Fibroblast of skin of right quadriceps (primary cell): ENCODE measurements at regions not wholly inside any gene's neighbourhood (a gene's known extent, or its start where the extent isn't known, plus 50 kb on each side); places are given as distances from the start of the nearest gene placed in this dataset.

Source experiments
- DNase-seq: peaks from one replicate; pipeline ENCODE4 v3.0.0-alpha.2; 2013

DNA sequence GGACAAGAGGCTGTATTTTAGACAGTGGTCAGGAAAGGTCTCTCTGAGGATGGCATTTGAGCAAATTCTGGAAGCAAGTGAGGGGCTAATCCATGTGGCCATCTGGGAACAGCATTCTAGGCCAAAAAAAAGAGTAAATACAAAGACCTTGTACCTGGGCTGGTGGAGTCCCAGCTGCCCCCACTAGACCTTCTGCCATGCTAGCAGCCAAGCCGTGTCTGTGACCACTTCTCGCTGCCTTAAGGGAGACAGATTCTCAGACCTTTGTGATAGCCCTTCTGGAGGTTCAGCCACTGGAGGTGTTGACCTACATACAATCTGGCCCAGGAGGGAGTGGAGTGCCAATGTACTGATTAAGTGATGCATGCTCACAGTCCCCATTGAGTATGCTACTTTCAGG, 506.2 kb downstream of the MID1IP1 start:
- DNase-seq = no peak

DNA sequence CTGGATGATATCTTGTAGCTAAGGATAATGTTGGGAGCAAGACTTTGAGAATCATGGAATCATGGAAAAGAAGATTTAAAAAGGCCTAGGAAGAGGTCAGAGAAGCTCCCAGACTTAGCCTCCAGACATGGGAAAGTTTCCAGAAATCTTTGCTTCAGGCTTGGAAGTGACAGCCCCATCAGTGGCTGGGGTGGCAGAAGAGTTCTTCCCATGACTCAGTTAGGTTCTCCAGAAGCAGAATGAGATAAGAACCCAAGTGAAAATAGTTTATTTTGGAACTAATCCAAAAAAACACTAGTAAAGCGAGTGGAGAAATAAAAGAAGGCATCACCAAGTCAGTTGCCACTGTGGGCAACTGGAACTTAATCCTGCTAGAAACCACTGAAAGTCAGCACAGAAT, 506.9 kb downstream of the MID1IP1 start:
- DNase-seq = no peak

DNA sequence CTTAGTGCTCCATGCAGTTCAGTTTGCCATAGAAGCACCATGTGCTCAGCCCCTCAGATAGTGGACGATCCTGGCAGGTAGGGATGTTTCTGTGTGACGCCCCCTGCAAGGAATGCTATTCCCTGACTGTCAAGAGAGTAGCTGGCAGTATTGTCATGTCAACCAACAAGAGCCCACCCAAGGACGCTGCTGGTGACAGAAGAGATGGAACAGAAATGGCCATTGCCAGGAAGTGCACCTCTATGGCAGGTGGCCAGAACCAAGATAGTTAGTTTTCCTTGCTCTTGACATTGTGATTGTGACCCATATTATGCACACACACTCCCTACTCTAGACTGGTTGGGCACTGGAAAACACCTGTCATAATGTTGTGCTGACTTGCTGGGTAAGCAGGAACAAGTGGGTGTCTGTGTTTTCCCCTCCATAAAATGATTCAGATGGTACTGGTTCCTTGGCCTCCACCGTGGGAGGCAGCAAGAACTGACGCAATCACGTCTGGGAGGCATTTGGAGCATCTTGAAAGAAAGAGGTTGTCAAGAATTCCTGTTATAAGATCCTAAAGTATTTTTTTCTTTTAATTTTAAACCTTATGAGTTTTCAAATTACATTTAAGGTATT, 507.9 kb downstream of the MID1IP1 start:
- DNase-seq = peak; percentile 3

DNA sequence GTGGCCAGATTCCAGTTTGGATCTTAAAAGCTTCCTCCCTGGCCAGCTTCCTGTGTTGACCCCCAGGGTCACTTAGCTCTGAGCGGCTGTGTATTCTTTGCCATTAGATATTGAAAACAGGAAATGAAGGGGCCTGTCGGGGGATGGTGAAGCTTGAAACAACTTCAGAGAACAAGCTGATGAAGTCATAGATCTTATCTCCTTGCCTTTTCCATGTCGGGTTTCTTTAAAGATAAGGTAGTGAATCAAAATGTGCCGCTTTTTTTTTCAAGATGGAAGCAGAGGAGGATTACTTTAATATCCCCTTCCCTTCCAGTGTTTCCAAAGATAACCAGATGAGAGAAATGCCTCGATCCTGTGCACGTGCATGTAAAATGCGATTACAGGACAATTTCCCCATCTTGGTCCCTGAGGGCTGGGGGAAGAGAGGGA, 508.5 kb downstream of the MID1IP1 start:
- peak; percentile 1 for DNase-seq

DNA sequence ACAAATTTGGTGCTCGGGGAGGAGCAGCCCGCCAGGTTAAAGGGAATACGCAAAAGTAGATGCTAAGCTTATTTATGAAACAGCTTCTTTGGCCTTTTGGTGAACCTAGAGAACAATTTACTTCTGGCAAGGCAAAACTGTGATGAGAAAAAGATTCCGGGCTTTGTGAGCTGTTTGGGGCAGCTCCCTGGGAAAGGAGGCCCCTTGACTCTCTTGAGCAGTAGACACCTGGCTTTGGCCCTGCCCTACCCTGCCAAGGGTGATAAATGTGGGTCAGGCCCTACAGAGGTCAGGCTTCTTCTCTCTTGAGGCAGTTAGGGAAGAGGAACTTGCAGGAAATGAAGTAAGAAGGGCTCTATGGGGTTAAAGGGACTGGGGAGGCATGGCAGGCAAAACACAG, 509.6 kb downstream of the MID1IP1 start:
- DNase-seq = no peak

DNA sequence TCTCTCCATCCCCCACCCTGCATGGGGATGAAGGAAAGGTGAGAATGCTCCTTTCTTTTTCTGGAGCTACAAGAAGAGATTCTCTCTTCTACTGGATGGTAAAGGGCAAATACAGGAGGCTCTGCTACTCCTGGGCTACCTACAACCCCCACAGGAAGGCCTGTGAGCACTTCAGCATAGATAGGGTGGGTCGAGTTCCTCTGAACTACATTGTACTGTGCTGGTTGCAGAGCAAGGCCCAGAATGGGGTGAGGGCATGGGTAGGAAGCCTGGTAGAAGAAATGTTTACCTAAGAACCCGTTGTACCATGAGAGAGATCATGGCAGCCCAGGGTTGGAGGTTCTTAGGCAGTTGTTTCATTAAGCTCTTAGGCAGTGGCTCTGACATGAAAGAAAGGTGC, 510.4 kb downstream of the MID1IP1 start:
- DNase-seq = no peak

DNA sequence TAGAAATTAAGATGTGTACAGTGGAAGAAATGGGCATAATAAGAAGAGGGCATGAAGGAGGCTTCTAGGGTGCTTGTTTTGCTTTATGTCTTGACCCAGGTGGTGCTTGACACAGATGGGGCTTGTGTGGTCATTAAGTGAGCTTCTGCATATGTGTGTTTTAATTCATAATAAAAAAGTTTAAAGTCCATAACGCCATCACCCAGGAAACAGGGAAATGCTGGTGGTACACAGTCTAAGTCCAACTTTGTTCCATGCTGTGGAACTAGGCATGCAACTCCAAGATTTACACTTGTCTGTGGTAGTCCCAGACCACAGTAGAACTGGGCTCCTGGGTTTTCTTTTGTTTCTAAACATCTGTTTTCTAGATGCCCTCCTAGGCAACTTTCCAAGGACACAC, 511.9 kb downstream of the MID1IP1 start:
- no peak for DNase-seq

DNA sequence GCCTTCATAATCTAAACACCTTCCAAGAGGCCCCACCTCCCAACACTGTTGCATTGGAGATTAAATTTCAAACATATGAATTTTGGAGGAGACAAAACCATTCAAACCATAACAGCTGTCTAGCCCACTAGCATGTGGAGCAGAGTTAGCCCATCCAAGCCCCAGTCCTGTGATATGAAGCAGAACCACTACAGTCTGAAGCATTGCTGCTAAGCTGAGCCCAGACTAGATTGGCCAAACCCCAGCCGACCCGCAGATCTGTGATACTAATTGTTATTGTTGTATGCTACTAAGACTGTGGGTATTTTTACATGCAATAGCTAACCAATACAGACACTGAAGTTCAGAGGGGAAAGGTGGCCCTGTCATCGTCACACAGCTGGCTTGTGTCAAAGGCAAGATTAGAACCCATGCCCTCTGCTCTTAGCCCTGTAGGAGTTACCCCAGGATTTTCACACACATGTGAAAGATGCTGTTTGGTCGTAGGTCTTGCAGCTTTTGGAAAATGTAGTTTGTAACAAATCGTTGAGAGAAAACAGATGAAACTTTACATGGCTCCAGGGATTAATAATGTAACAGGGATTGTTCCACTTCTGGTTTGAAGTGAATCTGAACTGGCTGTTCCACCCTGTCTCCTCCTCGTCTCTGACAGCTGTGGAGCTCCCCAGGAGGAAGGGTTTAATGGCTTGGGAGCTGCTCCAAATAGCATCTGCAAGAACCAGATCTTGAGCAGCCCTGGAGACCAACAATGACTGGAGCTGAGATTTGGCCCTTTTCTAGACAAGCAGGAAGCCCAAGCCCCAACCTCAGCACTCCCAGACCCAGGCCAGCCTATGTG, 517.5 kb downstream of the MID1IP1 start:
- no peak for DNase-seq

DNA sequence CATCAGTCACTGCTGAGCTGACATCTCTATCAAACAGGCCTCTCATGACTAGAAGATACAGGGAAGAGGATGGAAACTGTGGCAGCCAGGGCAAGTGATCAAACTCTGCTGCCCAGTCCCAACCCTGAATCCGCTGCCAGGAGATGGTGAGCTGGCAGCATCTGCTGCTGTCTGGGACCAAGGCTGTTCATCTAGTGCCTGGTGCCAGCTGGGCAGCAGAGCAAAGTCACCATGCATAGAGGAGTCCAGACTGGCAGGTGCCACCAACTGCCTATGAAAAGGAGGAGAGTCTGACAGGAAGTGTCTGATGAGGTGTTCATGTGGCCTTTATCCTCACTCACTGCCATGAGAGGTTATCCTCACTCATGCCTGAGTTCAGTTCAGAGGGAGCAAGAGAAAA, 518.9 kb downstream of the MID1IP1 start:
- DNase-seq = no peak

DNA sequence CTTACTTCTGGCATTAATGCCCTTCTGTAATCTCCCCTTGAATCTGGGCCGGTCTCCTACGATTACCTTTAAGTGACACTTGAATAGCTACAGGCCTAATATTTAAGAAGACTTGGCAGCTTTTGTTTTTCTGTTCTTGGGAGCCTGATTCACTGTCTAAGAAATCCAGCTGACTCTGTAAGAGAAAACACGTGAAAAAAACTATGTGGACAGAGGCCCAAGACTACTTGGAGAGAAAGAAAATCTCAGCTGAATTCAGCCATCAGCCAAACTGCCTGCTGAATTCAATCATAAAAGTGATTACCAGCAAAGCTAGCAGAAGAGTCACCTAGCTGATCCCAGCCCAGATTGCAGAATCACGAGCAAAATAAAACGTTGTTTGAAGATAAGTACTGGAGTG, 521.2 kb downstream of the MID1IP1 start:
- no peak for DNase-seq

DNA sequence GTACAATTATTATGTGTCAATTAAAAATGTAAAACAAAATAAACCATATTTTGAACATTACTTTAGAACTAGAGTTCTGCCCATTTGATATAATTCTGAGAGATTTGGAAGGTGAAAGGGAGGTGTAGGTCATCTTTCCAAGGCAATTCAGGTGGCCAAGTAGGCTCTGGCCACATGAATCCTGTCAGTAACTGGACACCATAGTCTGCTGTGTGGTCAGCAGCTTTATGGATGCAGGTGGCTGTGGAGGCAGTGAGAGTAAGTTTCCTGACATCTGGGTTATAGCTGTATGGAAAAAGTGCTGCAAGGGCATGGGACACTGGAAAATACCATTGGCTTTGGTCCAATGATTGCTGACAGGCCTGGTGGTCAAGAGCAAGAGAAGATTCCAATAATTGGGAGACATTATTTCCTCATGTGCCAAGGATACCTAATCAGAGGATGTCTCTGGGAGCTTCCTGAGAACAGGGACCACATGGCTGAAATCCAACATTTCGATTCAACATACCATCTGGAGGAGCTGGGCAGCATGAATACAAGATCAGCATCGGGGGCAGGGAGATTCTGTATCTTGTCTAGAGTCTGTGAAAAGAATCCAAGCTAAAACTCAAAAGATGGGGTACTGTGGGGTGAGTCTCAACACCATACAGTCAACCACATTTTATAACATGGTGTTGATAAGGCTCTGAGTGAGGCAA, 523.1 kb downstream of the MID1IP1 start:
- DNase-seq = no peak

DNA sequence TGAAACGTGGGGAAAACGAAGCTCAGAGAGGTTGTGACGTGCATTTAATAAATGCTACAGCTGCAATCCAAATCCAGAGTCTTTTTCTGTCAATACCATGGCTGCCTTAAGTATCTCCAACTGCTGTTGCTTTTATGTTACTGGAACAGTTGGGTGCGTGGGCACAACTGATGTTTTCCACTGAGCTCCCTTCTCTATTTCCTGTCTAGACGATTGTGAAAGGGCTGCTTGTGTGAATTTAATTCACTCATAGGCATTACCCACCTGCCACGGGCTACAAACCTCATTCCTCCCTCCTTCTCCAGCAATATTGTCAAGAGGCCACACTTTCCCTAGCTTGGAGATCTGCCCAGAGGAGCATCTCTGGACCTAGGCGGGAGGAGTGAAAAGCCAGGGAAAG, 526.0 kb downstream of the MID1IP1 start:
- DNase-seq = no peak

DNA sequence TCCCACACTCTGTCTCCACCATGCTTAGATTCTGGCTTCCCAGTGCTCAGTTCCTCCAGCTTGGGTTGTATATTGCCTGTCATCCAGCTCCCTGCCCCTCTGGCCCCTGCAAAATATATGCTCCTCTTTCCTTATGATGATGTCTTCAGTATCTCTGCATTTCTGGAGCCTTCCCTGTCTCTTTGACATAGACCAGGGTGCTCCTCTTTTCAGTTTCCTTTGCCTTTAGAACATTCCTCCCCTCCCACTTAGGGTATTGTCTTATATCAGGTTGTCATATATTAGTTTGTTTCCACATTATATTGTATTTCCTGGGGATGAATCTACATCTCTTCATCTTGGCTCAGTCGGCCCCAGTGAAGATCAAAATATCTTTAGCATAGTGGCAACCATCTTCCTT, 526.4 kb downstream of the MID1IP1 start:
- DNase-seq = no peak

DNA sequence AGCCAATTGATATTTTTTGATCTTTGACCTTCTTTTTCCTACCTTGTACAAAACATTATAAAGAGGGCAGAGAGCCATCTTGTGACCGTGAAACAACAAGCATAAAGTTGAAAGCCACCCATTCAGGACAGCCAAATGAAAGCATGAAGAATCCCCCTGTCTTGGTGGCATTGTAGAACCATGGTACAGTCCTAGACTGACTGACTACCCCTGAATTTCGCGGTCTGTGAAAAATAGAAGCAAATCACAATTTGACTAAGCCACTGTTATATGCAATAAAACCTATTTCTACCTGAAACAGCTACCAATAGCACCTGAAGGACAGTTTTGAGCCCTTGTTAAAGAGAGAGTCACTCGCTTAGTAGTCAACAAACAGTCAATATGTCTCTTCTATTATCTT, 527.4 kb downstream of the MID1IP1 start:
- no peak for DNase-seq

DNA sequence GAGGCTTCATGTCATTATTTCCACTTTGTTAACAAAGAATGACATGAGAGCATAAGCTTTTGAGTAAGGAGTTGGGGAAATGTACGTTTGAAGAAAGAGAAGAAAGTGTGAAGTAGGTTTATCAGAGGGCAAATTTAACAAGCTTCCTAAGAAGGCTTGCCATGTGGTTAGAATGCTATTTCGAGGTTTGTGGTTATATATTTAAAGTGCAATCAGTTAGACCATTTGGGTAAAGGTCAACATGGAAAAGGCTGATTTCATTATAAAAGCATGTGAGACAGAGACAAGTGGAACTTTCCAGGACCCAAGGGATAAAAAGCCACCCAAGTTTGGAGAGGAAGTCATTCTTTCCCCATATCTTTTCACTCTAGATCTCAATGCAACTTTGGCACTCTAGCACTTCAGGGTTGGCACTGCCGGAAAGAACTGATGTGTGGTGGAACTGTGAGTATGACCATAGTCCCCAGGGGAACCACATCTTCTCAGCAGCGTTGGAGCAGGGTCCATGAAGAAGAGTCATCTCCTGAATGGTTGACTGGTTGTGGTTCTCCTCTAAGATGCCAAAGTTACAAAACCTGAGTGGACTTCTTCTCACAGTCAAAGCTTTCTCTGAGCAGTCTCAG, 529.9 kb downstream of the MID1IP1 start:
- no peak for DNase-seq

DNA sequence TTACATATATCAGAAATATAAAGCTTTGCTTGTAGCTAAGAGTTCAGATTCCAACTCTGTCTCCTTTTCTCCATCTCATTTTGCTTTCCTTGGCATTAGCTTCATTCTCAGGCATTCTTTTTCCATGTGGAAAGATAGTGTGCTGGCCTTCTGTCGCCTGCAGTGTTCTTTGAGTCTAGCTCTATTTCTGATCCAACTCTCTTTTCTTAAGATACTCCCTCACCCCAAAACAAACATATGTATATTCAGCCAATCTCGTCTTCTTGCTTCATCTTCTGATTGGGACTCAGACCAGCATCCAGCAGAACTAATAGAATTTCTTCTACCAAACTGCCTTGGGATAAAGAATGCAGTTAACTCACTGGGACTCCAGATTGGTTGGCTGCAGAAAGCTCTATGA, 532.2 kb downstream of the MID1IP1 start:
- DNase-seq = no peak

DNA sequence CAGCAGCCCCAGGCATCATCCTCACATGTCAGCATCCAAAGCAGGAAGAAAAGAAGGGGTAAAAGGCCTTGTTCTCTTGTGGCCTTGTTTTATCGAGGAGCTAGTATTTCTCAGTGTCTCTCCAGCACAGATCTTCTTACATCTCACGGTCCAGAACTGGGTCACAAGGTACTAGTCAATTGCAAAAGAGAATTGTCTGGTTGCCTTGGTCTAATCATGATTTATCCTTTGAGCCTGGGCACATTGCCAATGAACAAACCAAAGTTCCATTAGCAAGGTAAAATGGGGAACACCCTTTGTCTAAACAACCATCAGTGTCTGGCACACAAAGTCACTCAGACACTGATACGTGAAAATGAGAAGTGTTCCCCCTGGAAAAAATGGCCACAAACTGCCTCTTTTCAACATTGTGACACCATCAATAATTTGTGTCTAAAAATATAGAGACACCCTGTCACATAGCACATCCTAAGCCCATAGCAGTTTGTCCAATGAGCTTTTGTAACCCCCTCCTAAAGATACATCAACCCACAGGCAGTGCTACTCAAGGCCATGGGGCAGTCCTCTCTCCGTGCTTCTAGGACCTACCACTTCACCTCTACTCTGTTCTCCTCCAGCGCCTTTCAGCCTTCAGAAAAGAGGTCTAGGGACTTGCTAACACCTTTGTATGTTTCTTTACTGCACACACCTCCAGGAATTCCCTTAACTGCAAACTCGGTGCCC, 534.4 kb downstream of the MID1IP1 start:
- DNase-seq = no peak

DNA sequence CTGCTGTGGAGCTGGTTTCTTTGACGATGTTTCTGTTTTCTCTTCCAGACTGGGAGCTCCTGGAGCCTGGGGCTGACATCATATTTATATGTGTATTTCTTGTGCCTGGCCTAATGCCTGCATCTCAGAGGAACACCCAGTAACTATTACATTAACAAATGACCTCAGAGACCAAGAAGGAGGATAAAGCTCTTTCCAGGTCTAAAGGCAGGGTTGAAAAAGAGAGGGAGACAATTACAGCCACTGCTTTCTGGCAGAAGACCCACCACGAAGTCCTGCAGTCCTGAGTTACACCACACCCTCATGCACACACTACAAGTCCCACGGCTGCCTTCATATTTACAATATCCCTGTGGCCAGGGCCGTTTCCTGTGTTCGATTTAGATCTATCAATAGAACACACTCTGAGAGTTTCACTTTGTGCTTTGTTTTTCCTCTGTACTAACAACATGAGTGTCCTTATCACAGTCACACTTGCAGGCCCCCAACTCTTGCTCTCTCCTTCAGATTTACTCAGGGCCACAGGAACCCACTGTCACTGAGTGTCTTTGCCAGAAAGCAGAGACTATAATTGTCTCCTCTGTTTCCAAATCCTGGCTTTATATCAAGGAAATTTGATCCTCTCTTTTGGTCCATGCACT, 535.5 kb downstream of the MID1IP1 start:
- DNase-seq = no peak

DNA sequence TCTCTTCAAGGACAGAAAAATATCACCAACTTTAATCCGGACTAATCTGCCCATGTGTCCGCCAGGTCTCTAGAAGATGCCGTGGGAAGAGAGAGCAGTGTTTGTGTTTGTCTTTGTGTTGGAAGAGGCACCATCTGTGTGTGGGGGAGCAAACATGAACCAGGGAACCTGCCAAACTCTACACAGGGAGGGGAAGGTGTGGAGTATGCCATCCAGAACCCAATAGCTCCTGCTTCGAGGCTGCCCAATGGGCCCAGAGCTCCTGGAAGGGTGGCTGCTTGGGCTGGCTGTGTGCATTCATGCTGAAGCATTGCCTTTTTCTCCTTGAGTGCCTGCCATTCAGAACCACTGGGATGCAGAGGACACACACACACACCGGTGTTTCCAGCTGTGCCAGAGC, 536.2 kb downstream of the MID1IP1 start:
- DNase-seq = no peak

DNA sequence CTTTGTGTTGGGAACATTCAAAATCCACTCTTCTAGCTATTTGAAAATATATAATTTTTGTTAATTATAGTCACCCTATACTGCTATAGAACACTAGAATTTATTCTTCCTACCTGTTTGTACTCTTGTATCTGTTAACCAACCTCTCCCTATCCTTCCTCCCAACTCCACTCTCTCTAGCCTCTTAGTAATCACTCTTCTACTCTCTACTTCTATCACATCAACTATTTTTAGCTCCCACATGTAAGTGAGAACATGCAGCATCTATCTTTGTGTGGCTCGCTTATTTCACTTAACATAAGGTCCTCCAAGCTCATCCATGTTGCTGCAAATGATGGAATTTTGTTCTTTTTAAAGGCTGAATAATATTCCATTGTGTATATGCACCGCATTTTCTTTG, 537.3 kb downstream of the MID1IP1 start:
- DNase-seq = no peak

DNA sequence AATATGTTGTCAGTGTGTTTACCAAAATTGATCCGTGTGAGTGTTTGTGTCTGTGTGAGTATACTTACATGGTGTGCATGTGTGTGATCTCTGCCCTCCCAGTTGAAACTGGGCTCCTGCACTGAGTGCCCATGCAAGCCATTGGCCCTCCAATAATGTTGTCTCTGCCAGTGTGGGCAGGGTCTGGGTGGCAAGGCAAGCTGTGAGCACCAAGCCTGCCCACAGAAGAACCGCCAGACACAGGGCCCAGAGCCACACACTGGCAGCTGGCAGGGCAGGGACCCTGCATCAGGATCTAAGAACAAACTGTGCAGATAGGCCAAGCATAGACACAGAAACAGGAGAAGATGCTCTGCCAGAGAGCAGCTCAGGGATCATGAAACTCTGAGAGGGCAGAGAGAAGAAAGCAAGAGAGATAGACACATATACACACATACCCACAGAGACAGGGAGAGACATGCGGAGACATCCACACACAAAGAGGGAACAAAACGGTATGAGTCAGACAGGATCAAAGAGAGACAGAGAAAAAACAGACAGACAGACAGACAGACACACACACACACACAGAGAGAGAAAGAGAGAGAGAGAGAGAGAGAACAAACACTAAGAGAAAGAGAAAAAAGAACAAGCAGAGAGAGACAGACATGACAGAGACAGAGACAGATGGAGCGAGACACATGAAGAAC, 555.0 kb downstream of the MID1IP1 start:
- no peak for DNase-seq

DNA sequence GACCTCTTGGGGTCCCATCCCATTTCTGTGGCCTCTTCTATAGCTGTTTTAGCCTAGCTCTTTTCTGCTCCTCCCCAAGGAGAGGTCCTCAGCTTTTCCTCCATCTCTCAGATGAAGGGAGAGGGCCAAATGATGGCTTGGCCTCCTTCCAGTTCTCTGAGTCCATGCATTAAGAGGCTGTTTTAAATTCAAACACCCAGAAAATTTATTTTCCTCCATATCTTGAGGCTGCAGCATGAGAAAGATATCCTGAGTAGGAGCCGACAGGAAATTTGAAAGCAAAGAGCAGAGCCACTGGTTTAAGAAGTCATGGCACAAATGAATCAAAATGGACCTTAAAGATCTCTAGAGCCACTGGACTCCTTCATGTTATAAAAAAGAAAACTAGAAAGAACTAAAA, 558.8 kb downstream of the MID1IP1 start:
- no peak for DNase-seq
